GM13976 (cell line): ENCODE measurements at regions not wholly inside any gene's neighbourhood (a gene's known extent, or its start where the extent isn't known, plus 50 kb on each side); places are given as distances from the start of the nearest gene placed in this dataset.

ENCODE experiments used
- DNase-seq: peaks from one replicate; pipeline ENCODE4 v3.0.0; 2012; ENCODE audit warnings: low spot score
- in situ Hi-C: fragments of 300-500 bp; cut with MboI; formaldehyde crosslinking; loops from one replicate; pipeline ENCODE4 v1.12.0; 2022; ENCODE audit warnings: low sequenced_read_pairs, mixed read lengths, inconsistent platforms; ENCODE audit not compliant: unreplicated experiment
- TF ChIP-seq, protein P1 (sequence below): IDR thresholded peaks from 2 replicates; pipeline ENCODE4 v1.5.1; 2012; ENCODE audit warnings: borderline replicate concordance, mild to moderate bottlenecking; ENCODE audit not compliant: insufficient read depth; ENCODE audit errors: extremely low read depth, missing control alignments, control extremely low read depth

DNA sequence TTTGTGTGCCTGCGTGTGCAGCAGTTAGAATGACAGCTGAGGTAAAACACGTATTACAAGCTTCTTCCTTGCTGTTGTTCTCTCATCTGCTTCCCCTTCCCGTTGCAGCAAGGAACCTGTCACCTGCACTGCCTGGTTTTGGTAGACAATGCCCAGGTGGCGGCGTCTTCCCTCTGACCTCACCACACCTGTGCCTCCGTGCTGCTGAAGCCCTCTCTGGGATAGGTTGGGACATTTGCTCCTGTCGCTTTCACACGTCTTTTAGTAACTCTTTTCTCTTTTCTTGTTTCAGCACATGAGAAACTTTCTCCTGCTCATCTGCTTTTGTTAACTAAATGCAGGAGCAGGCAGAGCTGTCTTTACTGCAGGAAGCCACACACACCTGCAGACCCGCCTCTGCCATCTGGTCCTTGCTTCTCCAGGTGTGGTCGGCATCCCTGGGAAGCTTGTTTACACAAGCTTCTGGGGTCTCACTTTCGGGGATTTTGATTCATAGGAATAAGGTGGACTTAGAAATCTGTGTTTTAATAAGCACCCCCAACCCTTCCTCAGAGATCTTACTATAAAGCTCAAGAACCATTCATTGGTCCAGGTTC, 60.7 kb upstream of the EXOC6 start:
- in situ Hi-C loops, result no loop called here
- TF ChIP-seq, protein P1, sequence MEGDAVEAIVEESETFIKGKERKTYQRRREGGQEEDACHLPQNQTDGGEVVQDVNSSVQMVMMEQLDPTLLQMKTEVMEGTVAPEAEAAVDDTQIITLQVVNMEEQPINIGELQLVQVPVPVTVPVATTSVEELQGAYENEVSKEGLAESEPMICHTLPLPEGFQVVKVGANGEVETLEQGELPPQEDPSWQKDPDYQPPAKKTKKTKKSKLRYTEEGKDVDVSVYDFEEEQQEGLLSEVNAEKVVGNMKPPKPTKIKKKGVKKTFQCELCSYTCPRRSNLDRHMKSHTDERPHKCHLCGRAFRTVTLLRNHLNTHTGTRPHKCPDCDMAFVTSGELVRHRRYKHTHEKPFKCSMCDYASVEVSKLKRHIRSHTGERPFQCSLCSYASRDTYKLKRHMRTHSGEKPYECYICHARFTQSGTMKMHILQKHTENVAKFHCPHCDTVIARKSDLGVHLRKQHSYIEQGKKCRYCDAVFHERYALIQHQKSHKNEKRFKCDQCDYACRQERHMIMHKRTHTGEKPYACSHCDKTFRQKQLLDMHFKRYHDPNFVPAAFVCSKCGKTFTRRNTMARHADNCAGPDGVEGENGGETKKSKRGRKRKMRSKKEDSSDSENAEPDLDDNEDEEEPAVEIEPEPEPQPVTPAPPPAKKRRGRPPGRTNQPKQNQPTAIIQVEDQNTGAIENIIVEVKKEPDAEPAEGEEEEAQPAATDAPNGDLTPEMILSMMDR, result no peak
- no peak for DNase-seq

- DNase-seq, result no peak
- TF ChIP-seq, protein P1, result no peak
- in situ Hi-C loops, result no loop called here
Observed at GRCh38 chr10:92789067-92789466, 59.3 kb upstream of the EXOC6 start.

GRCh38 chr10:92789786-92790185, 58.5 kb upstream of the EXOC6 start:
- TF ChIP-seq, protein P1, result no peak
- no peak for DNase-seq
- in situ Hi-C loops, result no loop called here

- in situ Hi-C loops, result no loop called here
- DNase-seq, result peak; percentile 41
- TF ChIP-seq, protein P1, result no peak
Observed at GRCh38 chr10:92790440-92790839, 57.9 kb upstream of the EXOC6 start.

DNA sequence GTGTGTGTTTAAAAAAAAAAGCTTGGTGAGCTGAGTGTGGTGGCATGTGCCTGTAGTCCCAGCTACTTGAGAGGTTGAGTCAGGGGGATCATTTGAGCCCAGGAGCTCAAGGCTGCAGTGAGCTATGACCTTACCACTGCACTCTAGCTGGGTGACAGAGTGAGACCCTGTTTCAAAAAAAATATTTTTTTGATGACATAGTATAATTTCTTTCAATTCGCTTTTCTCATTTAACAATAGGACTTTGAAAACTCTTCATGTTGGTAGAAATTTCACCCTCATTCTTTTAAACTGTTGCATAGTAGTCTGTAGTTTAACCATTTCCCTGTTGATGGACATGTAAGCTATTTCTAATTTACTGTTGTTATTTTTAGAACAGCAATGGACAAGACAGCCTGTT, 55.7 kb upstream of the EXOC6 start:
- DNase-seq, result no peak
- in situ Hi-C loops, result no loop called here
- TF ChIP-seq, protein P1, result no peak
